ENCODE measurements at regions not wholly inside any gene's neighbourhood (a gene's known extent, or its start where the extent isn't known, plus 50 kb on each side); places are given as distances from the start of the nearest gene placed in this dataset.
"Not testable (repeated sequence)": the region's sequence is repeated elsewhere in the genome, so short reads cannot be mapped to it uniquely, and the experiment has no call there.

DNA sequence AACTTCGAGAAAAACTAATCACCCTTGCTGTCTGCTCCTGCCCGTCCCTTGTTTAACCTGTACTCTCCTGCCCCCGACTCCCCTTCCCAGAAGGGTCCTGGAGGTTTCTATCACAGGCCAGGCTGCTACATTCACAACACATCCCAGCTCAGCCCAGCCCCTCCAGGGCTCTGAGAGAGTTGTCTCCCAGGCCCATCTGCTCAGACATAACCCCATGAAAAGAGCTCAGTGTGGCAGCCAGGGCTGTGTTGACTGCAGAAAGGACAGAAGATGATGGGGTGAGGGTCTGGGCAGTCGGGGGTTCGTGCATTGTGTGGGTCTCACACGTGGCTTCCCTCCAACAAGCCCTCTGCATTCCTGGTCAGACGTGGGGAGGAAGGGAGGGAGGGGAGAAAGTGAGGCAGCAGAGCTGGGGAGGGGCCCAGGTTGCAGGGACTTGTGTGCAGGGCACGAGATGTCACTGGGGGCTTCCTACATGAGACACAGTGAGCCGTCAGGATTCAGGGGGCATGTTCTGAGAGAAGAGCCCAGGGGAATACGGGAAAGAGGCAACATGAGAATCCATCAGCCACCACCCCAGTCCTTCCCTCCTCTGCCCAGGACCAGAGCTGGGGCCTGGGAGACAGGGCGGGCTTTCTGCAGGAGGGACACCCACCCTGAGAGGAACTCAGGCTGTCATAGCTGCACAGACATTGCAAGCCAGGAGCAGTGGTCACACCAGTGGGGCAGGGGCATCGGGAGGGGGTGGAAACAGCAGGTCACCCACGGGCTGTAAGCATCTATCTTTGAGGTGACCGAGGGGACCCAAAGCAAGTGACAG lies 372.9 kb downstream of the PREX1 start:
- Mint-ChIP-seq H3K4me3 (no peak overlapping the region), H3K4me1 (no peaks in the 10 kb centered on the region), H3K9me3 (no peaks in the 10 kb centered on the region), H3K27ac (no peak overlapping the region), H3K27me3 (peaks cover 2% of the 10 kb centered on the region), H3K36me3 (no peaks in the 10 kb centered on the region)

DNA sequence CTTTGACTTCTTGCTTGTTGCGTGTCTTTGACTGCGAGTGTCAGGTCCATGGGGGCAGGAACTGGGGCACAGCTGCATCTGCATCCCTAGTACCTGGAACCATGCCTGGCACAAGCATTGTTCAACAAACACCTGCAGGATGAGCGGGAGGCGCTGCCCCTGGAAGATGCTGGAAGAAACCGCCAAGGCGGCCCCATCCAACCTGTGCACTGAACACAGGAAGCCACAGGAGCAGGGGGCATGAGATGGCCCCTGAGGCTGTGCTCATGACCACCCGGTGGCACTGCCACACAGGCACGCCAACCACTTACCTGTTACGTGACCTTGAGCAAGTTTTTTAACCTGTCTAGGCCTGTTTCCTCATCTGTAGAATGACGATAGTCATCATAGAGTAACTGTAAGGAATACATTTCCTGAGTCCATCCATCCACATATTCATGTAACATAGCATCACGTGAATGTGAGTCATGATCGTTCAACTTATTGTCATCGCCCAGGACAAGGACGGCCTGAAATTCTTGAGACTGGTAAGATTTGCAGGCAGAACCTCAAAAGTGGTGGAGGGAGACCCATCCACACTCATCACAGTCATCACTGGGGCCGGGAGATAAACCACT lies 374.2 kb downstream of the PREX1 start:
- no peak overlapping the region for H3K27ac Mint-ChIP-seq
- no peaks in the 10 kb centered on the region for H3K4me1 Mint-ChIP-seq
- no peak overlapping the region for H3K4me3 Mint-ChIP-seq
- no peaks in the 10 kb centered on the region for H3K9me3 Mint-ChIP-seq
- peaks cover 2% of the 10 kb centered on the region for H3K27me3 Mint-ChIP-seq
- H3K36me3 Mint-ChIP-seq = no peaks in the 10 kb centered on the region

DNA sequence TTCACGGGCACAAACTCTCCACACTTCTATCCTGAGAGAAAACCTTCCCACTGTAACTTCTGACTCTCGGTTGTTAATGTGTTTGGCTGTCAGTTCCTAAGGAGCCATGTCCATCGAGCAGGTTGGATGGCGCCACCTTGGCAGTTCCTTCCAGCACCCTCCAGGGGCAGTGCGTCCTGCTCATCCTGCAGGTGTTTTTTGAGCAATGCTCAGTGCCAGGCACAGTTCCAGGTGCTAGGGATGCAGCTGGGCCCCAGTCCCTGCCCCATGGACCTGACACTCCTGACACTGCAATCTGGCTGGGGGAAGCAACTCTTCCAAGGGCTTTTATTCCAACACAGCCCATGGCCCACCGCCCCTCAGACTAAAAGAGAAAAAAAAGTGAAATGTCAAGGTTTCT lies 376.4 kb downstream of the PREX1 start:
- Mint-ChIP-seq H3K36me3 (no peaks in the 10 kb centered on the region), H3K4me3 (no peak overlapping the region), H3K4me1 (no peaks in the 10 kb centered on the region), H3K9me3 (no peaks in the 10 kb centered on the region), H3K27me3 (peaks cover 2% of the 10 kb centered on the region), H3K27ac (no peak overlapping the region)

DNA sequence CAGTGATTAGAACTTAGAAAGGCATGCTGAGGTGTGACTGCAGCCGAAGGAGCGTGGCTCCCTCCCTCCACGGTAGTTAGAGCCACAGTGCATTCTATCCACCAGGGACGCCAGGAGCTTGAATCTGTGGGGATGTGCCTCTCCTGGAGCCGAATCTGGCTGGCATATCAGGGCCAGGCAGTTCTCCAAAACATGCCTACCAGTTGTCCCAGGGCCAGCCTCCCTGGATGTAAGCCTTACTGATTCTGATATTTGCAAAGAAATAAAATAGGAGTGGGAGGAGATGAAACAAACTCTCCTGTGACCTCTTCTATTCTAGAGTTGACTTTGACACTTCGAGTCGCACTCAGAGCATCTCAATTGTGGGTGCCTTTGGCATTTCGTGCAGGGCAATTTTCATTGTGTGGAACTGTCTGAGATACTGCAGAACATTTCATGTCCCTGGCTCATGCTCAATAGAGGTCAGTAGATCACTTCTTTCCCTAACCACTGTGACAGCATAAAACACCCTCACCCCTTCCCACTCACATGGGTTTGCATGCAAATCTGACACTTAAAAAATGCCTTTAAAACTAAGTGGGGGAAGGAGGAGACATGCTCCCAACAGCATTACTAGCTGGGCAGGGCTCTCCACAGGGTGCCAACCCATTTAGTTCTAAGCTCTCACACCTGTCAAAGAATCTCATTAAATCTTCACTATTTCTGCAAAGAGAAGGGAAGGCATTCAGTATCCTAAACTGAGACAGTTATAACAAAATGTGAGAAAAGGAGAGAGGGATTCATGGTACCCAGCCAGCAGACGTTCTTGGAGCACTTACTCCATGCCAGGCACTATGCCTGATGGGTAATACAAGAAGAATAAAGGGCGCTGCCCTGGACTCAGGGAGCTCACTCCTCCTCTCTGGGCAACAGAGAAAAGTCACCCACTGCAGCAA lies 378.9 kb downstream of the PREX1 start:
- no peak overlapping the region for H3K4me3 Mint-ChIP-seq

DNA sequence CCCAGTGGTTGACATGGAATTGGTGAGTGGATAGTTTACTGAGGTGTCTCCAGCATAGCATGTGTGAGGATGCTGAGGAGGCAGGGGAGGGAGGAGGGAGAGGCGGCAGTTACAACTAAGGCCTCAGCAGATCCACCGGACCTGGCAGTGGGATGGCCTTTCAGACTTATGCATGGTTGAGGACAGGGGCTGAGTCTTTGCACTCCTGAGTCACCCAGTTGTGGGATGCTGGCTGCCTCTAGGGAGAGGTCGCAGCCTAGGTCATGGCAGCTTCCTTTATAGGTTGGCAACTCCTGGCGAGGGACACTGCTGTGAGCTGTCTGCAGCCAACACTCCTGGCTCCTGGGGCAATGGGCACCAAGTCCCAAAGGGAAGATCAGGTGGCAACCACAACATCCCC lies 380.3 kb downstream of the PREX1 start:
- H3K4me3 Mint-ChIP-seq = no peak overlapping the region
- no peak overlapping the region for H3K27ac Mint-ChIP-seq
- H3K27me3 Mint-ChIP-seq = peaks cover 3% of the 10 kb centered on the region
- no peaks in the 10 kb centered on the region for H3K36me3 Mint-ChIP-seq
- H3K9me3 Mint-ChIP-seq = peaks cover 15% of the 10 kb centered on the region
- H3K4me1 Mint-ChIP-seq = no peaks in the 10 kb centered on the region

More for the DNA sequence above, 378.9 kb downstream of the PREX1 start:
- H3K27ac Mint-ChIP-seq = no peak overlapping the region
- H3K27me3 Mint-ChIP-seq = peaks cover 3% of the 10 kb centered on the region
- H3K4me1 Mint-ChIP-seq = no peaks in the 10 kb centered on the region
- no peaks in the 10 kb centered on the region for H3K36me3 Mint-ChIP-seq
- peaks cover 11% of the 10 kb centered on the region for H3K9me3 Mint-ChIP-seq

DNA sequence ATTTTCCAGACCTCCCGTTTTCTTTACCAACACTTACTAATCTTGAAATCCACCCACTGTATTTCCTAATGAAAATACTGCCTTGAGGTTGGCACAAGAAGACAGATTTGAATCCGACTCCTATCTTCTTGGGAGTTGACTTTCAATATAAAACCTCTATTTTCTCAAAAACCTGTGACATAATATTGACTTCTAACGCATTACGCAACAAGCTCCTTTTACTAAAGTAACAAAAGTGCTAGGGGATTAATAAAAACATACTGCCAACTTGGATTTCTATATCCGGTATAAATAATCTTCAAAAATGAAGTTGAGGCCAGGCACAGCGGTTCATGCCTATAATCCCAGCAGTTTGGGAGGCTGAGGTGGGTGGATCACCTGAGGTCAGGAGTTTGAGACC lies 382.0 kb downstream of the PREX1 start:
- Mint-ChIP-seq H3K36me3 (no peaks in the 10 kb centered on the region), H3K4me1 (no peaks in the 10 kb centered on the region), H3K27ac (no peak overlapping the region), H3K4me3 (no peak overlapping the region), H3K27me3 (peaks cover 6% of the 10 kb centered on the region), H3K9me3 (peaks cover 15% of the 10 kb centered on the region)

DNA sequence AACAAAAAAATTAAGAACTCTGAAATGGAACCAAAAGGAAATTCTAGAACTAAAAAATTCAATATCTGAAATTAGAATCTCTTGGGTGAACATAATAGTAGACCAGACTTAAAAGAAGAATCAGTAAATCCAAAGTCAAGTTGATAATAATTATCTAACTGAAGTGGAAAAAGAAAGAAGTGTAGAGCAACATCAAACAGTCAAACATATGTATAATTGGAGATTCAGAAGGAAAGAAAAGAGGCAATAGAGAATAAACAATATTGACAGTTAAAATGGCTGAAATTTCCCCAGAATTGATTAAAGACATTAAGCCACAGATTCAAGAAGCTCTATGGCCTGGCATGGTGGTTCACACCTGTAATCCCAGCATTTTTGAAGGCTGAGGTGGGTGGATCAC lies 383.6 kb downstream of the PREX1 start:
- Mint-ChIP-seq H3K27me3 (peaks cover 12% of the 10 kb centered on the region), H3K9me3 (peaks cover 15% of the 10 kb centered on the region), H3K36me3 (no peaks in the 10 kb centered on the region), H3K4me1 (no peaks in the 10 kb centered on the region), H3K27ac (no peak overlapping the region), H3K4me3 (no peak overlapping the region)

DNA sequence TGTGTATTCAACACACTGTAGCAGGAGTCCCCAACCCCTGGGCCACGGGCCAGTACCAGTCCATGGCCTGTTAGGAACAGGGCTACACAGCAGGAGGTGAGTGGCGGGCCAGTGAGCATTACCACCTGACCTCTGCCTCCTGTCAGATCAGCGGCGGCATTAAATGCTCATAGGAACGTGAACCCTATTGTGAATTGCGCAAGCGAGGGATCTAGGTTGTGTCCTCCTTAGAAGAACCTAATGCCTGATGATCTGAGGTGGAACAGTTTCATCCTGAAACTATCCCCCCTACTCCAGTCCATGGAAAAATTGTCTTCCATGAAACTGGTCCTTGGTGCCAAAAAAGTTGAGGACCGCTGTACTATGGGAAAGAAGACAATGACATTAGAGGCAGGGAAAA lies 386.9 kb downstream of the PREX1 start:
- no peak overlapping the region for H3K4me3 Mint-ChIP-seq
- H3K27ac Mint-ChIP-seq = no peak overlapping the region
- H3K27me3 Mint-ChIP-seq = peaks cover 19% of the 10 kb centered on the region
- peaks cover 15% of the 10 kb centered on the region for H3K9me3 Mint-ChIP-seq
- no peaks in the 10 kb centered on the region for H3K4me1 Mint-ChIP-seq
- H3K36me3 Mint-ChIP-seq = peaks cover 1% of the 10 kb centered on the region

DNA sequence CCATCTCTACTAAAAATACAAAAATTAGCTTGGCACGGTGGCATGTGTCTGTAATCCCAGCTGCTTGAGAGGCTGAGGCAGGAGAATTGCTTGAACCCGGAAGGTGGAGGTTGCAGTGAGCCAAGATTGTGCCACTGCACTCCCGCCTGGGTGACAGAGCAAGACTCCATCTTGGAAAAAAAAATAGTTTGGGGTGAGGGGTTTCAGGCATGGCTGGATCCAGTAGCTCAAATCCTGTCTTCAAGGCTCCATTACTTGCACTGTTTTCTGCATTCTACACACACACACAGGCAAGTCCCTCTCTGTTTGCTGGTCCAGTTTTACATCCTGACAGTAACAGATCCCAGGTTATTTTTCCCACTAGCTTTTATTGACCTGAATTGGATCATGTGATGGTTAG lies 387.5 kb downstream of the PREX1 start:
- not testable (repeated sequence) for H3K27ac Mint-ChIP-seq, H3K4me1 Mint-ChIP-seq, H3K4me3 Mint-ChIP-seq, H3K36me3 Mint-ChIP-seq
- Mint-ChIP-seq H3K9me3 (peaks cover 10% of the 10 kb centered on the region), H3K27me3 (peaks cover 17% of the 10 kb centered on the region)

DNA sequence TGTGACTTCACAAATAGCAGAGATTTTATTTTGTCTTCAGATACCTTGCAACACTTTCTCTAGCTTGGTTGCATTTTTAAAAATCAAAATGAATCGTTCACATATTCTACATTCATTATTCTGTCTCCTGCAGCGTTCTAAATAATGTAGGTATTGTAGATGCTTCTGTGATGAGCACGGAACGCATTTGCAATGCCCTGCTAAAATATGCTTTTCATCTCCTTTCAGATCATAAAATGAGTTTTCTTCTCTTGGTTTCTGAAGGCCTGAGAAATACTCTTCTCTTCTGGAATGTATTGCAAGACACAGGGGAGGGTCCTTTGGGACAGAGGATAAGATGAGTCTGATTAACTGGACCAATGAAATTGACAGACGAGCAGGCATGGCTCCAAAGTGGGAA lies 390.7 kb downstream of the PREX1 start:
- Mint-ChIP-seq H3K27ac (no peak overlapping the region), H3K27me3 (peaks cover 16% of the 10 kb centered on the region), H3K9me3 (peaks cover 5% of the 10 kb centered on the region), H3K4me3 (no peak overlapping the region), H3K36me3 (peaks cover 1% of the 10 kb centered on the region), H3K4me1 (no peaks in the 10 kb centered on the region)

DNA sequence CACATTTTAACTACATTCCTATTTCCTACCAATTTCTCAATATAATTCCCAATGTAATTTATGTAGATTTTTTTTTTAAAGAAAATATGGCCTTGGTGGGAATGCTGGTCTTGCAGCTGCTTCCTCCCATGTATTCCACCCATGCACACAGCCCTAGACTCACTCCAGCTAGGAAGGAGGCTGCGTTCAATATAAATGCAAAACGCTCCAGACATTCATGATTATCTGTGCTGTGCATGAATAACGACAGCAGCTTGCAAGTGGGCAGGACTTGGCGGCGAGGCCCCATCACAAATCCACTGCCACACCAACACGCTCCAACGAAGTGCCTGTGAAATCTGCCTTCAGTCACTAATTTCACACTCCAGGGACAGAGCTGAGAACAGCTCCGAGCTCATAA lies 391.2 kb downstream of the PREX1 start:
- H3K36me3 Mint-ChIP-seq, H3K9me3 Mint-ChIP-seq, H3K27ac Mint-ChIP-seq, H3K4me1 Mint-ChIP-seq, H3K4me3 Mint-ChIP-seq: not testable (repeated sequence)
- peaks cover 16% of the 10 kb centered on the region for H3K27me3 Mint-ChIP-seq

DNA sequence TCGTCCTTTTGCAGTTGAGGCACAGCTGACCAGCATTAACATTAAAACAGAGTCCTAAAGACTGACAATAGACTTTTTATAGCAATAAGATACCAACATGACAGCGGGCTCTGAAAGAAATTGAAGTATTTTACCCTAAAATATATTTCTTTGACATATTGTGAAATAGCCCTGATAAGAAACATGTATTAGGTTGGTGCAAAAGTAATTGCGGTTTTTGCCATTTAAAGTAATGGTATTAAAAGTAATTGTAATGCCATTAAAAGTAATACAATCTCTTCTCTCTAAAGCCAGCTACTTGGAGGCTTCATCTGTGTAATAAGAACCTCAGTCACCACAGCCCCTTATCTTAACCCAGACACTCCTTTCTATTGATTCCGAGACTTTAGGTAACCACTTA lies 394.6 kb downstream of the PREX1 start:
- Mint-ChIP-seq H3K27ac (no peak overlapping the region), H3K27me3 (peaks cover 3% of the 10 kb centered on the region), H3K36me3 (peaks cover 1% of the 10 kb centered on the region), H3K4me3 (no peak overlapping the region), H3K9me3 (peaks cover 5% of the 10 kb centered on the region), H3K4me1 (peaks cover 12% of the 10 kb centered on the region)

DNA sequence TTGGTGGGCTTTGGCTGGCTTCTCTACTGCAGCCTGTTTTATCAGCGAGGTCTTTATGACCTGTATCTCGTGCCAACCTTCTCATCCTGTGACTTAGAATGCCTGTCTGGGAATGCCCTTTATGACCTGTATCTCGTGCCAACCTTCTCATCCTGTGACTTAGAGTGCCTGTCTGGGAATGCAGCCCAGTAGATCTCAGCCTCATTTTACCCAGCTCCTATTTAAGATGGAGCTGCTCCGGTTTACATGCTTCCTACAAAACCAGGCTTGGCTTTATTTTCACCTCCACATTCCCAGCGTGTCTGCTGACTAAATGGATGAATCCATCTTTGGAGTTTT lies 395.3 kb downstream of the PREX1 start:
- H3K27ac Mint-ChIP-seq = no peak overlapping the region
- H3K4me1 Mint-ChIP-seq = peaks cover 12% of the 10 kb centered on the region
- H3K36me3 Mint-ChIP-seq = peaks cover 1% of the 10 kb centered on the region

DNA sequence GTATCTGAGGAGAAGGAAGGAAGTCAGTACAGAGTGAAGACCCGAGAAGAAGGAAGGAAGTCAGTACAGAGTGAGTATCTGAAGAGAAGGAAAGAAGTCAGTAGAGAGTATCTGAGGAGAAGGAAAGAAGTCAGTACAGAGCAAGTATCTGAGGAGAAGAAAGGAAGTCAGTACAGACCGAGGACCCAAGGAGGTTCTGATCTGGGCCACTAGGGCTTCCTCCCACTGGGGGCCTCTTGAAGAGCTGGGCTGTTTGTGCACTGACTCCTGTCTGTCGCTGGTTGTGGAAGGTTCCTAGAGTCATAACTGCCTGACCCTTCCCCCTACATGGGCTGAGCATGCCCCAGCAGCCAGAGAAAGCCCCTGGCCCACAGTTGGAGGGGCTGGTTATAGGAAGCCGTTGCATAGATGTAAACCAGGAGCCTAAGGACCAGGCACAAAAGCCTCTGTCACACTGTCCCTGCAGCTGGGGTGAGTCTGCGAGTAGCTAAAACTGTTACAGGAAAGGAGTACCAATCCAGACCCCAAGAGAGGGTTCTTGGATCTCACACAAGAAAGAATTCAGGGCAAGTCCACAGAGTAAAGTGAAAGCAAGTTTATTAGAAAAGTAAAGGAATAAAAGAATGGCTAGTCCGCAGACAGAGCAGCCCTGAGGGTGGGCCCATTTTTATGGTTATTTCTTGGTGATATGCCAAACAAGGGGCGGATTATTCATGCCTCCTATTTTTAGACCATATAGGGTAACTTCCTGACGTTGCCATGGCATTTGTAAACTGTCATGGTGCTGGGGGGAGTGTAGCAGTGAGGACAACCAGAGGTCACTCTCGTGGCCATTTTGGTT lies 395.9 kb downstream of the PREX1 start:
- Mint-ChIP-seq H3K27me3 (no peaks in the 10 kb centered on the region), H3K27ac (no peak overlapping the region), H3K4me3 (no peak overlapping the region), H3K4me1 (peaks cover 12% of the 10 kb centered on the region), H3K9me3 (peaks cover 5% of the 10 kb centered on the region), H3K36me3 (peaks cover 1% of the 10 kb centered on the region)

More for the DNA sequence above, 395.3 kb downstream of the PREX1 start:
- peaks cover 5% of the 10 kb centered on the region for H3K9me3 Mint-ChIP-seq
- peaks cover 3% of the 10 kb centered on the region for H3K27me3 Mint-ChIP-seq
- H3K4me3 Mint-ChIP-seq = no peak overlapping the region

DNA sequence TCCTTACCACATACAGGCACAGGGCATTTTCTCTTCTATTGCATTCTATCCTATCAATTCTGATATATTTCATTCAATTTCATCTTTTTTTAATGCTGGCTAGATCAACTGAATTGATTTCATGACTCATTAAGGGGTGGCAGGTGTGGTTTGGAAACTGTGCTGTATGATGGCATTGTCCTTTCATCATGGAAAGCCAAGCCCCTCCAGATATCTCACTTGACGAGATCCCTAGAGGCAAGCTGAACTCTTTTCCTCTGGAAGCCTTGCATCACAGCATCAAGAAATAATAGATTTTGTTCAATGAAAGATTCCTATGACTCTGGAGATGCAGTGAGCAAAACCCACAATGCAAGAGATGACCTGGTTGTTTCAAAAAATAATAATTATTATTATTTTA lies 401.2 kb downstream of the PREX1 start:
- Mint-ChIP-seq H3K27ac (no peak overlapping the region), H3K4me3 (no peak overlapping the region), H3K36me3 (no peaks in the 10 kb centered on the region), H3K9me3 (no peaks in the 10 kb centered on the region), H3K27me3 (peaks cover 10% of the 10 kb centered on the region), H3K4me1 (peaks cover 8% of the 10 kb centered on the region)

Data from activated naive CD4-positive, alpha-beta T cell treated with anti-CD3 and anti-CD28 coated beads, Interleukin-2, amount 50 U/mL, for 24 hours (primary cell).